ENCODE measurements at regions not wholly inside any gene's neighbourhood (a gene's known extent, or its start where the extent isn't known, plus 50 kb on each side); places are given as distances from the start of the nearest gene placed in this dataset.
A peak's percentile ranks its signal among the peaks of the same experiment; 100 is the strongest.

- DNase-seq (ENCODE audit: low read depth, low spot score) = no peak
- Histone ChIP-seq H3K27me3 (ENCODE audit: control insufficient read depth, insufficient read depth, low read length) (peaks cover 7% of the 10 kb centered on the region), H3K27ac (ENCODE audit: low read depth, low read length) (no peak overlapping the region), H3K4me3 (ENCODE audit: low read depth, low read length) (no peak overlapping the region), H3K9me3 (ENCODE audit: control insufficient read depth, insufficient read depth, low read length) (peaks cover 11% of the 10 kb centered on the region; the same call in 1 of the 2 replicates)
- POLR2A ChIA-PET = no interaction called here
- TF ChIP-seq, protein P1, sequence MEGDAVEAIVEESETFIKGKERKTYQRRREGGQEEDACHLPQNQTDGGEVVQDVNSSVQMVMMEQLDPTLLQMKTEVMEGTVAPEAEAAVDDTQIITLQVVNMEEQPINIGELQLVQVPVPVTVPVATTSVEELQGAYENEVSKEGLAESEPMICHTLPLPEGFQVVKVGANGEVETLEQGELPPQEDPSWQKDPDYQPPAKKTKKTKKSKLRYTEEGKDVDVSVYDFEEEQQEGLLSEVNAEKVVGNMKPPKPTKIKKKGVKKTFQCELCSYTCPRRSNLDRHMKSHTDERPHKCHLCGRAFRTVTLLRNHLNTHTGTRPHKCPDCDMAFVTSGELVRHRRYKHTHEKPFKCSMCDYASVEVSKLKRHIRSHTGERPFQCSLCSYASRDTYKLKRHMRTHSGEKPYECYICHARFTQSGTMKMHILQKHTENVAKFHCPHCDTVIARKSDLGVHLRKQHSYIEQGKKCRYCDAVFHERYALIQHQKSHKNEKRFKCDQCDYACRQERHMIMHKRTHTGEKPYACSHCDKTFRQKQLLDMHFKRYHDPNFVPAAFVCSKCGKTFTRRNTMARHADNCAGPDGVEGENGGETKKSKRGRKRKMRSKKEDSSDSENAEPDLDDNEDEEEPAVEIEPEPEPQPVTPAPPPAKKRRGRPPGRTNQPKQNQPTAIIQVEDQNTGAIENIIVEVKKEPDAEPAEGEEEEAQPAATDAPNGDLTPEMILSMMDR (IDR thresholded peaks at IDR 0.05; ENCODE audit: low read depth, low read length) = no peak
- CTCF ChIA-PET = interaction anchor here (0.7 to 1.1 kb wide), 2 partner anchors 8 to 11 kb away, joined by 3 to 6 read pairs; no protein-coding TSS in a partner anchor
These were observed 103.5 kb downstream of the WT1 start for GRCh38 chr11:32331792-32332191.

- CTCF ChIA-PET = interaction anchor here (0.5 to 4.0 kb wide), 7 partner anchors 9 to 573 kb away, joined by 3 to 30 read pairs (median 5); no protein-coding TSS in a partner anchor
- Histone ChIP-seq H3K4me3 (ENCODE audit: low read depth, low read length) (no peak overlapping the region), H3K9me3 (ENCODE audit: control insufficient read depth, insufficient read depth, low read length) (peaks cover 11% of the 10 kb centered on the region; the same call in 1 of the 2 replicates), H3K27ac (ENCODE audit: low read depth, low read length) (no peak overlapping the region), H3K27me3 (ENCODE audit: control insufficient read depth, insufficient read depth, low read length) (peaks cover 7% of the 10 kb centered on the region)
- POLR2A ChIA-PET = interaction anchor here (0.6 kb wide), 1 partner anchor 78 kb away, joined by 4 read pairs; no protein-coding TSS in a partner anchor
- no peak for DNase-seq (ENCODE audit: low read depth, low spot score)
- TF ChIP-seq, protein P1 (IDR thresholded peaks at IDR 0.05; ENCODE audit: low read depth, low read length) = no peak
These were observed 102.4 kb downstream of the WT1 start for GRCh38 chr11:32332990-32333319.

DNA sequence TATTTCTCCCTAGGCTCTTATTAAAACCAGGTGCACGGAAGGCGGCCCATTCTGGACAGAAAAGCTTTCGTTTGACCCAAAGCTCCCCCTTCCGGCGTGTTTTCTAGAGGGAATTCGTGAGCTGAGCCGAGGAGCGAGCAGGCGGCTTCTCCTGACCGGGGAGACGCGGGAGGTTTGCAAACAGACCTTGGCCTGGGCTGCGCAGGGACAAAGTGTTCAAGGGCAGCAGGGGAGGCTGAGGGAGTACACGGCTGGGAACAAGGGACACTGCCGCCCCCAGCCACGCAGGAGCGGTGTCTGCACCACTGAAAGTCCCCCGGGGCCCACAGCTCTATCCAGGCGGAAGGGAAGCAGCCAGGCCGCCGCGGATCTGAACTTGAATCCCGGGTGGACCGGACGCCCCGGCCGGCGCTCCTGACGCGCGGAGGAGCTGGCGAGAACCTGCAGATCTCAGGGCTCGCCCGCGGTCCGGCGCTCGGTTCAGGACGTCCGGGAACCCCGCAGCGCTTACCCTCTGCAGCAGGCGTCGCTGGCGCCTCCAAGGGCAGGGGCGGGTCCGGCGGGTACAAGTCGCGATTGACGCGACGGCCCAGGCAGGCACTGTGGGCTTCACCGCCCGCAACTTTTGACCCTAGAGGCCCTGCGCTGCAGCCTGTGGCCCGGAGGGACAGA lies 101.9 kb downstream of the WT1 start:
- POLR2A ChIA-PET = interaction anchor here (0.6 kb wide), 1 partner anchor 78 kb away, joined by 4 read pairs; no protein-coding TSS in a partner anchor
- peak overlapping the region; percentile 47 for H3K4me3 ChIP-seq (ENCODE audit: low read depth, low read length)
- TF ChIP-seq, protein P1 (IDR thresholded peaks at IDR 0.05; ENCODE audit: low read depth, low read length) = peak; percentile 40
- H3K27ac ChIP-seq (ENCODE audit: low read depth, low read length) = no peak overlapping the region
- peaks cover 7% of the 10 kb centered on the region for H3K27me3 ChIP-seq (ENCODE audit: control insufficient read depth, insufficient read depth, low read length)
- H3K9me3 ChIP-seq (ENCODE audit: control insufficient read depth, insufficient read depth, low read length) = peaks cover 11% of the 10 kb centered on the region; the same call in 1 of the 2 replicates
- CTCF ChIA-PET = interaction anchor here (0.5 to 4.0 kb wide), 7 partner anchors 10 to 574 kb away, joined by 3 to 30 read pairs (median 5); no protein-coding TSS in a partner anchor
- peak; percentile 4 for DNase-seq (ENCODE audit: low read depth, low spot score)

DNA sequence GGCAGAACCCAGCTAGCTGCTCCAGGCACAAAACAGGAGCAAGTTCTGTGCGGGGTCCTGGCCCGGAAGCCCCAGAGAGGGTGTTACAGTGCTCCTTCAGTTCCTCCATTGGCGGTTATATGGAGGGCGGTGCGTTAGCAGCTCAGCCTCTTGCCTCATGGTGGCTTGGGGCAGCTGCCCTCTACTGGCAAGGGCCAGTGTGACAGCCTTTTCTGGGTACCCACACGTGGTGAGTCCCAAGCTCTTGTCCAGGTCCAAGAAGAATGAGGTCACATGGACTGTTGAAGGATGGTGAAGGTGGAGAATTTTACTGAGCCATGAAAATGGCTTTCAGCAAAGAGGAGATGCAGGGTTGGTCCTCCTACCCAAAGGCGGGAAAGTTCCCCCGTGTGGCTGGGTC lies 100.5 kb downstream of the WT1 start:
- peaks cover 11% of the 10 kb centered on the region; the same call in 1 of the 2 replicates for H3K9me3 ChIP-seq (ENCODE audit: control insufficient read depth, insufficient read depth, low read length)
- H3K27ac ChIP-seq (ENCODE audit: low read depth, low read length) = no peak overlapping the region
- H3K27me3 ChIP-seq (ENCODE audit: control insufficient read depth, insufficient read depth, low read length) = peaks cover 7% of the 10 kb centered on the region
- no peak for DNase-seq (ENCODE audit: low read depth, low spot score)
- POLR2A ChIA-PET = no interaction called here
- H3K4me3 ChIP-seq (ENCODE audit: low read depth, low read length) = no peak overlapping the region
- CTCF ChIA-PET = interaction anchor here (4.0 kb wide), 1 partner anchor 11 kb away, joined by 30 read pairs; no protein-coding TSS in a partner anchor
- TF ChIP-seq, protein P1 (IDR thresholded peaks at IDR 0.05; ENCODE audit: low read depth, low read length) = no peak
